ENCODE measurements at regions not wholly inside any gene's neighbourhood (a gene's known extent, or its start where the extent isn't known, plus 50 kb on each side); places are given as distances from the start of the nearest gene placed in this dataset.

- intact Hi-C loops (cut with DNase I): no loop called here
- Histone ChIP-seq H3K4me3 (no peak overlapping the region), H3K9me3 (no peaks in the 10 kb centered on the region), H3K27ac (no peak overlapping the region), H3K4me1 (no peaks in the 10 kb centered on the region), H3K27me3 (no peaks in the 10 kb centered on the region), H3K36me3 (no peaks in the 10 kb centered on the region)
- no peak for TF ChIP-seq CTCF (IDR thresholded peaks at IDR 0.05)
- DNase-seq (ENCODE audit: low spot score in 2 of 2): no peak
Measured at GRCh38 chr7:153444641-153445040, 607.6 kb upstream of the DPP6 start.

DNA sequence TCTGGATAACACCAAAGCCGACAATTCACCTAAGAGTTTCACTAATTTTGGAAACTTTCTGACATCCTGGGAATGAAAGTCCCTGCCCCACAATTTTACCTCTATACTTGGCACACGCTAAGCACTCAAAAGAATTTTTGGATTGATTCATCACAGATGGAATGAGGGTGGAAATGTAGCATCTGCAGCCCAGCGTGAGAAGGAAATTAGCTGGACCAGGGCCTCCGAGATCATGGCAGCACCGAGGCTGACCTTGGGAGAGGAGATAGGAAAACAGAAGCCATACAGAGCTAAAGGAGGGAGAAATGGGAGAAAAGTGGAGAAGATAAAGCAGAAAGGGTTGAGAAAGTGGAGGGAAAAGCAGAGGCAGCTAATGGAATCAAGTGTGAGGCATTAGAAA lies 606.6 kb upstream of the DPP6 start:
- H3K27ac ChIP-seq: no peak overlapping the region
- no peaks in the 10 kb centered on the region for H3K4me1 ChIP-seq
- DNase-seq (ENCODE audit: low spot score in 2 of 2): no peak
- no peaks in the 10 kb centered on the region for H3K9me3 ChIP-seq
- H3K27me3 ChIP-seq: no peaks in the 10 kb centered on the region
- no peak overlapping the region for H3K4me3 ChIP-seq
- TF ChIP-seq CTCF (IDR thresholded peaks at IDR 0.05): no peak
- intact Hi-C loops (cut with DNase I): no loop called here
- H3K36me3 ChIP-seq: no peaks in the 10 kb centered on the region

DNA sequence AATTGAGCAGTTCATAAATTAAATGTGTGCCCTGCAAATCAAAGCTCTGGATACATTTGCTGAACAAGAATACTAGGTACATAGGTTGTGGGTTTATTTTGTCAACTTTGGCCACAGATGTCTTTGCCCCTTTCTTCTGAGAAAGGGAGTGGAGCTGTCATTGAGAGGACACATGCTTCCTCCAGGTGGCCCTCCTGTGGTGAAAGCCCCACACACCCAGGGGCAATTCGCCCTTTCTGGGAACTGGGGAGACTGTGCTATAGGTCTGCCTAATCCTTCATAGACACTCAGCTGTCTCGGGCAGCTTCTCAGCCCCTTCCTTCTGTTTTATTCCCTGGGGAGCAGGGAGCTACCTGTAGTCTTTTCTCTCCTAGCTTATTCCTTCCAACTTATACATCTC lies 605.7 kb upstream of the DPP6 start:
- no peak for TF ChIP-seq CTCF (IDR thresholded peaks at IDR 0.05)
- Histone ChIP-seq H3K4me1 (no peaks in the 10 kb centered on the region), H3K9me3 (no peaks in the 10 kb centered on the region), H3K4me3 (no peak overlapping the region), H3K27me3 (no peaks in the 10 kb centered on the region), H3K36me3 (no peaks in the 10 kb centered on the region), H3K27ac (no peak overlapping the region)
- no peak for DNase-seq (ENCODE audit: low spot score in 2 of 2)
- intact Hi-C loops (cut with DNase I): no loop called here

DNA sequence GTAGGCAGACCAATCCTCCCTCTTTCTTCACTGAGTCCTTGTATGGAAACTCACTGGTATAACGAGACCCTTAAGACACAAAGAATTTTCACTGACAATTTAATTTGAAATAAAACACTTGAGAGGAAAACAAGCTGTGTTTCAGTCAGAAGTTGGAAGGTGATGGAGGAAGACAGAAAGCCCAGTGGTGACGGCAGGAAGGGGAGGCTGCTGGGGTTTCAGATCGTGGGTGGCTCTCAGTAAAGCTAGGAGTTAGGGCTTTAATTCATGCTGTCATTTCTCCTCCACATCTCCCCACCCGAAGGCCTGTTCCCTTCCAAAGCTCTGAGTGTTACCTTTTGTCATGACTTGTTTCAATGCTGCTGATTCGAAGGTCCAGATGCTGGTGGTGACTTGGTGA lies 605.2 kb upstream of the DPP6 start:
- H3K36me3 ChIP-seq: no peaks in the 10 kb centered on the region
- H3K27me3 ChIP-seq: no peaks in the 10 kb centered on the region
- no peak overlapping the region for H3K27ac ChIP-seq
- H3K4me1 ChIP-seq: no peaks in the 10 kb centered on the region
- no peak for DNase-seq (ENCODE audit: low spot score in 2 of 2)
- intact Hi-C loops (cut with DNase I): no loop called here
- no peak overlapping the region for H3K4me3 ChIP-seq
- no peak for TF ChIP-seq CTCF (IDR thresholded peaks at IDR 0.05)
- no peaks in the 10 kb centered on the region for H3K9me3 ChIP-seq

DNA sequence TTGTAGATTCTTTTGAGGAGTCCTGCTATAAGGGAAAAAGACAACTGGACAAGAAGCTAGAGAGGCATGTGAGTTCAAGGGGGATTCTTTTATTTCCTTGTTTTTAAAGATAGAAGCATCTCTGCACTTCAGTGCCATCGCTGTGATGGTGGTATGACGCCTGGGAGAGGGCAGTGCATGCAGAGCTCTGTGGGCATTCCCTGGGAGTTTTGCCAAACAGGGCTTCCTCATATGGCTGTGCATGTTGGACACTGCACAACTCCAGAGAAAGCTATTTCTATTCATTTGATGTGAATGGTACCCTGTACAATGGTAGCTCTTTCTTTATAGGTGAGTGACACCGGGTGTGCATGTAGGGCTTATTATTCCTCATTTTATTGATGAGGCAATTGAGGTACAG lies 599.5 kb upstream of the DPP6 start:
- H3K4me3 ChIP-seq: no peak overlapping the region
- intact Hi-C loops (cut with DNase I): no loop called here
- no peaks in the 10 kb centered on the region for H3K9me3 ChIP-seq
- H3K4me1 ChIP-seq: no peaks in the 10 kb centered on the region
- H3K27ac ChIP-seq: no peak overlapping the region
- H3K36me3 ChIP-seq: no peaks in the 10 kb centered on the region
- TF ChIP-seq CTCF (IDR thresholded peaks at IDR 0.05): no peak
- no peak for DNase-seq (ENCODE audit: low spot score in 2 of 2)
- H3K27me3 ChIP-seq: no peaks in the 10 kb centered on the region

GRCh38 chr7:153454306-153454705 lies 597.9 kb upstream of the DPP6 start:
- DNase-seq (ENCODE audit: low spot score in 2 of 2): no peak
- H3K4me1 ChIP-seq: no peaks in the 10 kb centered on the region
- TF ChIP-seq CTCF (IDR thresholded peaks at IDR 0.05): no peak
- no peaks in the 10 kb centered on the region for H3K36me3 ChIP-seq
- no peak overlapping the region for H3K4me3 ChIP-seq
- intact Hi-C loops (cut with DNase I): no loop called here
- H3K27me3 ChIP-seq: no peaks in the 10 kb centered on the region
- H3K9me3 ChIP-seq: no peaks in the 10 kb centered on the region
- H3K27ac ChIP-seq: no peak overlapping the region
